HuH-7 (cell line): ENCODE measurements at regions not wholly inside any gene's neighbourhood (a gene's known extent, or its start where the extent isn't known, plus 50 kb on each side); places are given as distances from the start of the nearest gene placed in this dataset.
"Not testable (repeated sequence)": the region's sequence is repeated elsewhere in the genome, so short reads cannot be mapped to it uniquely, and the experiment has no call there.

Source experiments
- DNase-seq: peaks from one replicate; pipeline ENCODE4 v3.0.0; 2011; ENCODE audit warnings: low spot score

DNA sequence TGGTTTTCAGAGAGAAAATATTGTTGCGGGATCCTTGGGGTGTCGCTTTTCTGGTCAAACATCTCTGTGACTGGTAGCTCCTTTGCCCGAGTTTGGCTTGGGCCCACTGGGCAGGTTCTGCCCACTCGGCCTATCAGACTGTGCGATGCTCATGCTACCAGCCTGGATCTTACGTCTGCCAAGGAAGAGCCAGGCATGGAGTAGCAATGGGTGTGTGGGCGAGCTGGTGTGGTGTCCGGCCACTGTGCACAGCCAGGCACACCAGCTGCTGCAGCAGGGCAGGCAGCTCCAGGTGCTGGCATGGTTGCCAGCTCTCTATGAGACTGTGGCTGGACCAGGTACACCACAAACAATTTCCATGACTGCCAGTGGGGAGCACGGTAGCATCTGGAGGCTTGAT is 1351.8 kb upstream of the PCDH20 start:
- no peak for DNase-seq

DNA sequence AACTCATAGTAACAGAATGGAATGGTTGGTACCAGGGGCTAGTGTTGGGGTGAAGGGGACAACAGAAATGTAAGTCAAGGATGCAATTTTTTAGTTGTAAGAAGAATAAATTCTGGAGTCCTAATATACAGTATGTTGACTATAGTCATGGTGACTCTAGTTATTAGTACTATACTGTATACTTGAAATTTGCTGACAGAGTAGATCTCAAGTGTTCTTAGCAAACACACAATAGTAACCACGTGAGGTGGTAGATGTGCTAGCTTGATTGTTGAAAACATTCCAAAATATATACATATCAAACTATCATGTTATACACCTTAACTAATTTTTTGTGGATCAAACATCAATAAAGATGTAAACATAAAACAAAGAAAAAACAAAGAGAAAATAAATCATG is 1345.1 kb upstream of the PCDH20 start:
- DNase-seq, result no peak

DNA sequence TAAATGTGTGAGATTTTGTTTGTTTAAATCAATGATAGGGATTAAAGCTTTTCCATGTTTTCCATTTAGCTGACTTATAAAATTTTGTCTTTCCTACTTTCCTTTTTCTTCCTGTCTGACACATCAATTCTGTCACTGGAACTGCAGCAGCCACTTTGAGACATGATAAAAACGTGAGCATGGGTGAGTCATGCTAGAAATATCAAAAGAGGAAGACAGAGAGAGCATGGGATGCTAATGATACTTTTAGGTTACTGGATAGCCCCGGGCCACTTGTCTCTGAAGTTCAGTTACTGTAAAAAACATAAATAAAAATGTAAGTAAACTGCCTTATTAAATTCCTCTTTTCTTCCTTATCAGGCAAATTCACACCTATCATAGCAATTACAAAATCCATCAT is 1332.0 kb upstream of the PCDH20 start:
- DNase-seq, result no peak

DNA sequence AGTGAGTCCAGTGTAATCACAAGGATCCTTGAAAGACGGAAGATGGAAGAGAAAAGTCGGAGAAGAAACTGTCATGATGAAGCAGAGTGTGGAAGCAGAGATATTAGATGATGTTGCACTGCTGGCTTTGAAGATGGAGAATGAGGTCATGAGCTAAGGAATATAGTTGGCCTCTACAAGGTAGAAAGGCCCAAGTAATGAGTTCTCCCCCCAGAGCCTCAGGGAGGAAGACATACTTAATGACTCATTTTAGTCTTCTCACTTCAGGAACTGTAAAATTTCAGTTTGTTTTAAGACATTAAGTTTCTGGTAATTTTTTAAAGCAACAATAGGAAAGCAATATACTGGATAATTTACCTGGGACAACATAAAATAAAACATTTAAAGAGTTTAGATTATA is 1331.5 kb upstream of the PCDH20 start:
- DNase-seq, result no peak

DNA sequence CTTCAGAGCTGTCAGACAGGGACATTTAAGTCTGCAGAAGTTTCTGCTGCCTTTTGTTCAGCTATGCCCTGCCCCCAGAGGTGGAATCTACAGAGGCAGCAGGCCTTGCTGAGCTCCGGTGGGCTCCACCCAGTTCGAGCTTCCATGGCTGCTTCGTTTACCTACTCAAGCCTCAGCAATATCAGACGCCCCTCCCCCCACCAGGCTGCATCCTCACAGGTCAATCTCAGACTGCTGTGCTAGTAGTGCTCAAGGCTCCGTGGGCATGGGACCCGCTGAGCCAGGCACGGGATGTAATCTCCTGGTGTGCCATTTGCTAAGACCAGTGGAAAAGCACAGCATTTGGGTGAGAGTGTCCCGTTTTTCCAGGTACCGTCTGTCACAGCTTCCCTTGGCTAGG is 1314.1 kb upstream of the PCDH20 start:
- DNase-seq, result not testable (repeated sequence)

DNA sequence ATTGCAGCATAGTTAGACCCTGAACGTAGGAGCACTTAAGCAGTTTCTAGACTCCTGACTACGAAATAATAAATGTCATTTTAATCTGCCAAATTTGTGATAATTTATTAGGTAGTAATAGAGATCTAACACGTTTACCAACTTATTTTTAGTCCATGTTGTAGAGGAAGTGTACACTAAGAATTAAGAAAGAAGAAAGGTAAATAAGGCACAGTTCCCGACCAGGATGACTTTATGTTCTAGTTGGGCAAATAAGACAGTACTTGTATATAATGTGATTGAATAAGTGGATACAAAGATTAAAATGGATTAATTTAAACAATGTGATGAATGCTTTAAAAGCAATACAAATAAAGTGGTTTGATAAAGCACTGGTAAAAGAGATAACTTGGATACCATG is 1306.2 kb upstream of the PCDH20 start:
- no peak for DNase-seq

DNA sequence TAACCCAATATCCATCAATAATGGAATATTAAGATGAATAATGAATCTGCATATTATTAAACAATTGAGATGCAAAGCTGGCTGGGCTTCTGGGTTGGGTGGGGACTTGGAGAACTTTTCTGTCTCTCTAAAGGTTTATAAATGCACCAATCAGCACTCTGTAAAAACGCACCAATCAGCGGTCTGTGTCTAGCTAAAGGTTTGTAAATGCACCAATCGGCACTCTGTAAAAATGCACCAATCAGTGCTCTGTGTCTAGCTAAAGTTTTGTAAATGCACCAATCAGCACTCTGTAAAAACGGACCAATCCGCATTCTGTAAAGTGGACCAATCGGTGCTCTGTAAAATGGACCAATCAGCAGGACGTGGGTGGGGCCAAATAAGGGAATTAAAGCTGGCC is 1296.3 kb upstream of the PCDH20 start:
- not testable (repeated sequence) for DNase-seq

DNA sequence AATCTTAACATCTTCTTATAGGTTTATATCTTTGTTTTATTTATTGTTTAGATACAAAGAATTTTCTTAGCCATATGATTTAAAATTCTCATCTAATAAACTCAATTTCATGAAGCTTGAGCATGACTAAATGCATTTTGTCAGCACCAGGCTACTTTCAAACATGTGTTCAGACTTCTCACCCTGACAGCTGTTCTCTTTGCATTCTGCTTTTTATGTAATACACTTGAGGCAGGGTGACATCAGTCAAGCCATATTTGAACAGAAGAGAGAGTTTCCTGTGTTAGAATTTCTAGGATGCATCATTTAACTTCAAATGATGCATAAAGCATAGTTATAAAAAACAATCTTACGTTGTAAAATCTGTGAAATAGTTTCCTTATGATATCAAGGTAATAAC is 1295.1 kb upstream of the PCDH20 start:
- DNase-seq, result no peak

DNA sequence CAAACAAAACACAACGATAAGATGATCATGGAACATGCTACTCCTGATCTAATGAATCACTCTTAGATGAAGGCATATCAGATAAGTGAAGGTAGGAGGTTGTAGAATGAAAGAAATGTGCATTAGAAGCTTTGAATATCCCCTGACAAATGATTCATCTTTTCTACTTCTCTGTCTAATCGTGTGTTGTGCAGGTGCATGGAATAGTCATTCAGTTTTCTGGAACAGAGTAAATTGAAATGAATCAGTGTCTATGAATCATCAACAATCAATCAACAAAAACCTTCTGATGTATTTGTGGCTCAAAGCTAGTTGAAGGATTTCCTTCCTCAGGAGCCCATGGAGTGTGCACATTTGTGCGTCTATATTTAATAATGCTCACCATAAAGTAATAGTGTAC is 1290.4 kb upstream of the PCDH20 start:
- no peak for DNase-seq

DNA sequence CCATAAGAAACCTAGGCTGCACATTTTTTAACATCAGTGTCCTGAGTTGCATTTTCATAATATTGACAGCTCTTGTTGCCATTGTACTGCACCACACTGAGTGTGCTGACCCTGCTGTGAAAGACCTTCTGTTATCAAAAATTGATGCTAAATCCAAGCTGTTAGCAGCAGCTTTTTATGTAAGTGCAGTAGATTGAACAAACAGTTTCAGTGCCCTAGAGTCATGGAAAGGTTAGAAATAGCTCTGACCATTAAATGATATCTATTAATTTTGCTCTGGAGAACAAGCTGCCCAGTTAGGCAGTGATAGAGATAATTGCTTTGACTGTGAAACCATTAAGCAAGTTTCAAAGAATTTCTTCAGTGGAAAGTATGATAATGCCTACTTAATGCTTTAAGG is 1289.2 kb upstream of the PCDH20 start:
- DNase-seq, result no peak

DNA sequence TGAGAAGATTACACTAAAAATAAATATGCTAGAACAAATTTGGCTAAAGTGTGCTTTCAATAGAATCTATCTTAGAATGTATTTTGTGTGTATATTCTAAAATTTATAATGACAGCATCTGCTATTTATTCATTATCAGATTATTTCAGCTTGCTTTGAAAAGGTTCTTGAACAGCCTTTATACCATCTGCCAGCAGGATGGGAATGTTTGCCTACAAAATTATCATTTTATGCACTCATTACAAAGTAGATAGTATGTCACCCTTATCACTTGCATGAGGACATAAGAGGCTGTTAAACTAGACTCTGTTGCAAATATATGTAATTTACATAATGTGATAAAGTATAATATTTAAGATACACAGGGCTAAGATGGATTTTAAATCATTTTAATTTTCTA is 1286.9 kb upstream of the PCDH20 start:
- DNase-seq, result no peak

DNA sequence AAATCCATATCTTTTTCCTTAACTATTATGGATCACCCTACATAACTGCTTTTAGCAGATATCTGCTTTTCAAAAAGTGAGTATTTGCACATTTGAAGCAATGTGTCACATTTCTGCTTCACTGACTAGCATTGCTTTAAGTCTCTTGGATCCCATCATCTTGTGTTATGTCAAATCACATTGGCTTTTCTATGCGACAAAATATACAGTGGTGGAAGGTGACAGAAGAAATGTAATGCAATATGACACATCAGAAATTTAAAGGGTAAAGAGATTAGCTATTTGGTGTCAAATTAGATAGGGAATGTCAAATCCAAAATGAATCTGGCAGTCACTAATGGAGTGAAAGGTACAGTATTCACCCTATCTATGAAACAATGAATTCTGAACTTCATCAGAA is 1282.1 kb upstream of the PCDH20 start:
- no peak for DNase-seq

DNA sequence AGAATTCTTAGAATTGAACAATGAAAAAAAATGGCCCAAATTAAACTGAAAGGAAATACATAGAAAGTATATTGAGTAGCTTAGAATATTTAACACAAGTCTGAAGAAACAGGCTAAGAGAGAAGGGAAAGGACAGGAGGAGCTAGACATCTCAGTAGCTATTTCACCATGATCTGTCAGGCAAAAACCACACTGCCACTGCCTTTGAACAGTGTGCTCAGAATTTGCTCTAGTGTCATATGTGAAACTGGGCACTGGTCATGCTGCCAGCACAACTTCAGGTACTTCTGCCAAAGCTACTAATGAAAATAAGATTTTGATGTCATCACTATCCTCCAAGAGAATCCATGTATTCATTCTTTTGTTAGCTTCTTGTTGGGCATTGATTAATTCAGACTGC is 1280.8 kb upstream of the PCDH20 start:
- no peak for DNase-seq

DNA sequence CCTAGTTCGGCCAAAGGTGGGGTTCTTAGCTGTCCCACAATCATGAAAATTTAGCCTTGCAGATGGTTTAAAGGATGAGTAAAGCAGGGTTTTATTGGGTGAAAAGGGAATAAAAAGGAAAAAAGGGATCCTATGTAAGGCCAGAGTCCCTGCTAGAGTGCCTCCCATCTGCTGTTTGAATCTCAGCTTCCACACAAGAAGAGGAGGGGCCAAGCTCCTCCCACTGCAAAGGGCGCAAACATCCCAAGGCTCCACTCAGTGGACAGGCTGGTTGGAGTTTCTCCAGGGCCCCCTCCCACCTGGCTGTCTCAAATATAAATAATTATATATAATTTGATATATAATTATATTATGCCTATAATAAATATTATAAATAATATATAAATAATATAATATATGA is 1272.1 kb upstream of the PCDH20 start:
- DNase-seq, result no peak

DNA sequence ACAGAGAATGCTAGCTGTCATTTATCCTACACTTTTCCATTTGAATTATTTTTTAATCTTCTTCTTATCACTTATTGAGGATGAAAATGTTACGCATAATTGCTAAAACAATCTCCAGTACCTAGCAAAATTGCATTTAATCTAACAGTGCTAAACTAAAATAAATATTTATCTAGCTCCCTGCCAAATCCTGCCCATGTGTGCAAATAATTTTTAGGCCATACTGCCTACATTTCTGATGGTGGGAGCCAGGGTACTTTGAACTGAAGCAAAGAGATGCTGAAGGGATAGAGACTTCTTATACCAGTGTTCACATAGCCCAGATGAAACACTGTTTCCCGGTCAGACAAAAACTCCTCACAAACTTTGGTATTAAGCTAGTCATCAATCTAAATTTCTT is 1268.7 kb upstream of the PCDH20 start:
- no peak for DNase-seq

DNA sequence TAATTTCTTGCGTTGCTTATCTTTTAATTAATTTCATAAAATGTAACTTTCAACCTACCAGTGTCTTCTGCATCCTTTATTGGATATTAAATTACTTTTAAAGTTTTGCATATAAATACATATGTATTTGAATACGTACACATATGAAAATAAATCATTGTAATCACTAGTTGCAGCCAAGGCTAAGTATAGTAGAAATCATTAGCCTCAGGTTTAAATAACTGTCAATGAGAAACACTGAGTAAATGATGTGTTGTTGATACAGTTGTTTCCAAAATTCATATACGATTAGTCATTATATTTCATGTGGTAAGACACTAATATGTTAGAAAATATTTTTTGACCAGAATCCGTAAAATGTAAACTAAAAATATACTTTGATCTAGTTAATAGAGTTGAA is 1267.1 kb upstream of the PCDH20 start:
- DNase-seq, result no peak

DNA sequence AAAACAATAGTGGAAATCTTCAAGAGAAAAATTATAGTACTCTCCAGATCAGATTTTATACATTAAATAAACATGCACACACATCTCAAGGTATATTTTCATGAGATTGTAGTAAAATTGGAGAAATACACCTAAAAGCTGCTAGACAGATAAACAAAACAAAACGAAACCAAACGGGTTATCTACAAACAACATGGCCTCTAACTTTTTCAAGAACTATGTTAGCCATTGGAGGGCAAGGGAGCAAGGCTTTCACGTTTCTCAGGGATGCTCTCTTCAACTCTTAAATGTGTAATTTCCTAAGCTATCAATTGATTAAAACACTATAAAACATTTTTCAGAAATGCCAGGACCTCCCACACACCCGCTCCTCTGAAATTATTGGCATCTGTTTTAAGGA is 1262.4 kb upstream of the PCDH20 start:
- DNase-seq, result no peak

DNA sequence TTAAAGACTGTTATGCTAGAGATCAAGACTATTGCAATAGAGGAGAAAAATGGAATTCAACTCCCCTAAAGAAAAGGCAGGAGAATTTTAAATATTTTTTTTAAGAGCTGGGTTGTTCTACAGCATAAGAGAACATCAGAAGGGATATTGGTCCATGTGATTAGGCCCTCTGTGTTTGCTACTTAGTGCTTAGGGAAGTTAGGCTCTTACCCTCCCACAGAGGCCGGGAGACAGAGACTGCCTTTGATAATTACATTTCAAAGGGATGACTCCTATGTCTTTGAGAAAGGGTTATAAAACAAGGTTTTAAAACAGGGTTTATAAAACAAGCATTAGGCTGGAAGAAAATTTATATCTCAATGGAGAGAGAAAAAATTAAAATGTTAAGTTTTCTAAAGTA is 1248.1 kb upstream of the PCDH20 start:
- no peak for DNase-seq

DNA sequence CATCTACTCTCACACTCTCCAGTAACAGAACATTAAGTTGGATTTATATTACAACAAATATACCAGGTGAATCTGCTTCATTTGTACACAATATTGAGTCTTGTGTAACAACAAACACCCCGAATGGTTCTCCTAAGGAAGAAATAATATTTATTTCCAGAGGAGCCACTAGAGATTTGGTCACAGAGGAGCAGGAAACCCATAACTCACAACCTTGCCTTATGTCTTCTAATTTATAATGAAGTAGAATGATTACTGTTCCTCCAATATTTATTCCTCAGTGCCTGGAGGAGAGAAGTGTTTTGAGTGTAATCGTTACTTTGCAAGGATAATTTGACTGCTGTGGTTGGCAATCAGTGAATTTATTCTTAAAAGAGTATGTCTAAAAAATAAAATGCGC is 1243.7 kb upstream of the PCDH20 start:
- DNase-seq, result no peak

DNA sequence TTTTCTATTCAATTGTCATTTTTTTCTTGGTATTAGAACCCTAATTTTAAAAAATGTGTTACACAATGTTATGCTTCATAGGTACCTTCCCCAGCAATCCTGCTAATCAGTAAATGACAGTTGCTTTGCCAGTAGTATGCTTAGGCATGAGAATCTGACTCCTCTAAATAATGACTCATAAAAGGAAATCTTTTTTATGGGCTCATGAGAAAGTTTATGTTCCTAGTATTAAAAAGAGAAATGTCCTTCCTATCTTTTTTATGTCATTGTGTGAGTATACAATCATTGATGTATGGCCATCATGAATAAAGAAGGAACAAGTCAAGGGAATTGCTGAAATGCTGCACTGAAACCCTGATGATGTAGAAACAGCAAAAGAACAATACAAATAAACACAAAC is 1237.7 kb upstream of the PCDH20 start:
- DNase-seq, result no peak

DNA sequence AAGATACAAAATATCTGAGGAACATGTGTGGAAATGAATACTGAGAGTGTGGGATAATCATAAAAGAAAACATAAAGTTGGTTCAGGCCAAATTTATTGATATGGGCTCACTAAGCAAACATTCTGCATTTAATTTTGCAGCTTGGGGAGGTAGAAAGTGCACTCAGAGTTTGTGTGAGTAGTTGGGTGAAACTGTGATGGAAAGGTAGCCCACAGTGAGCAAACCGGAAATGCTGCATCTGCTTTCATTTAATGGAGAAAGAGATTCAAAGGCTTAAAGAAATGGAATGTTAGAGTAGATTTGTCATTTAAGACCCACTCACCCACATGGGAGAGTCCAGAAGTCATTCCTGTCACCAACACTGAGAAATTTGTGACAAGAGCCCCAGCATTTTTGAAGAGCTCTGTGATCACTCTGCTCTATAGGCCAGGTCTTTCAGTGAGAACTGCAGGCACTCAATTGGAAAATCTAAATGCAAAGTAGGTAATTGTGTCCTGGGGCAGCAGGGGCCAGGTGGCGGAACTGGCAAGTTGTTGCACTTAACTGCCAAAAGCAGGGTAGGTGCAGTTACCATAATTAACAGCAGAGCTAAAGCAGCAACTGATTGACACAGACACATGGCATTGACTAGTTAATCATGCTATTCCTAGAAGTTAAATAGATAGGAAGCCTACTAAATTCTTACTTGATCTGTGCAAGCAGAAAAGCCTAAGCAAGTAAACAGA is 1228.3 kb upstream of the PCDH20 start:
- no peak for DNase-seq

DNA sequence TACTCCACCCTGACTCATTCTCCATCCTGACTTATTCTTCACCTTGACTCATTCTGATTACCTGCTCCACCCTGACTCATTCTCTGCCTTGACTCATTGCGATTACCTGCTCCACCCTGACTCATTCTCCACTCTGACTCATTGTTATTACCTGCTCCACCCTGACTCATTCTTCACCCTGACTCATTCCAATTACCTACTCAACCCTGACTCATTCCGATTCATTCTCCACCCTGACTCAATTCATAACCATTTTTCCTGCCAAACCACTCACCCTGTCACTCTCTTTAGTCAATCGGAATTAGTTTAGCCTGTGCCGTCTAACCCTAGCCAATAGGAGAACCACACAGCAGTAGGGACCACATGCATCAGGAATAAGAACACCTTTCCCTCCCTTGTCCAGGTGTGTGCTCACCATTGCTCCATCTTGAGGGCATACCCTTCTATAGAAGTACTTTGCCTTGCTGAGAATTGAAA is 1227.4 kb upstream of the PCDH20 start:
- no peak for DNase-seq

DNA sequence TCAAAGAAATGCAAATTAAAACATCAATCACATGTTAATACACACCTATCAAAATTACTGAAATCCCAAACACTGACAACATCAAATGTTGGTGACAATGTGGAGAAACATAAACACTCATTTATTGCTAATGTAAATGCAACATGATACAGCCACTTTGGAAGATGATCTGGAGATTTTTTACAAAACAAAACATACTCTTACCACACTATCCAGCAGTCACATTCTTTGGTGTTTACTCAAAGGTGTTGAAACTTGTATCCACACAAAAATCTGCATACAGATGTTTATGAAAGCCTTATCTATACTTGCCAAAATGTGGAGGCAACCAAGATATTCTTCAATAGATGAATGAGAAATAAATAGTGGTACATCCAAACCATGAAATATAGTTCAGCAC is 1219.5 kb upstream of the PCDH20 start:
- DNase-seq, result no peak

DNA sequence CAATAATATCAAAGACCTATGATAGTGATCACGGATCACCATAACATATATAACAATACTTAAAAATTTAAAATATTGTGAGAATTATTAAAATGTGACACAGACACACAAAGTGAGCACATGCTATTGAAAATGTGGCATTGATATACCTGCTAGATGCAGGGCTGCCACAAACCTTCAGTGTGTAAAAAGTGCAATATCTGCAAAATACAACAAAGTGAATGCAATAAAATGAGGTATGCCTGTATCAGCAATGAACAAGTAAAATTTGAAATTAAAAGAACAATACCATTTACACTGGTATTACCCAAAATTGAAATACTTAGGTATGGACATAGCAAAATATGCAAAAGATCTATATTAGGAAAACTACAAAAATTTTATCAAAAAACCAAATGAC is 1217.8 kb upstream of the PCDH20 start:
- DNase-seq, result no peak

DNA sequence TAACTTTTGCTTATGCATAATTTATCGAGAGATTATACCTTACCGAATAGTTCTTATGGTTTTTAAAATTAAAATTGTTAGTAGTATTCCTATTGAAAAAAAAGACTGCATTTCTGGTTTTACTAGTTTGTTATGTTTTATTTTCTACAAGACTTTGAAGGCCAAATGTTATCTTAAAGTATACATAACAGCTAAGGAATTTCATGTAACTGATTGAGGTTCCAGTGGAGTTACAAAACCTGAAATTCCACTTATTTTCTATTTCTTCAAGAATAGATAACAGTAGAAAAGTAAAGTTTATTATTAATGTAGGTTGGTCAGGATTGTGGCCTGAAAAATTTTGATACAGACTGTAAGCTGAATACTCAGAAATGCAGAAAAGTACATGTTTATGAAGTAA is 1216.0 kb upstream of the PCDH20 start:
- DNase-seq, result no peak
